ENCODE measurements at regions not wholly inside any gene's neighbourhood (a gene's known extent, or its start where the extent isn't known, plus 50 kb on each side); places are given as distances from the start of the nearest gene placed in this dataset.

- TF ChIP-seq CTCF (IDR thresholded peaks at IDR 0.05; ENCODE audit: low read depth, low read length, poor library complexity, severe bottlenecking): no peak
- no peak for TF ChIP-seq EZH2phosphoT487 (IDR thresholded peaks at IDR 0.05; ENCODE audit: borderline replicate concordance, low read length)
Measured at GRCh38 chr13:31433746-31434145, 234.0 kb downstream of the B3GLCT start.
